NCI-H526 (cell line): ENCODE measurements at regions not wholly inside any gene's neighbourhood (a gene's known extent, or its start where the extent isn't known, plus 50 kb on each side); places are given as distances from the start of the nearest gene placed in this dataset.
"Not testable (repeated sequence)": the region's sequence is repeated elsewhere in the genome, so short reads cannot be mapped to it uniquely, and the experiment has no call there.

Experiments used
- DNase-seq, 2 experiments: peaks; one replicate each; lab custom pipeline; 2025; lab: John Stamatoyannopoulos, UW

- peak; percentile 64 to 72 for DNase-seq
These were observed 115.4 kb upstream of the BTG1 start for GRCh38 chr12:92261071-92261470.

GRCh38 chr12:92259696-92260251 lies 114.1 kb upstream of the BTG1 start:
- no peak for DNase-seq

DNA sequence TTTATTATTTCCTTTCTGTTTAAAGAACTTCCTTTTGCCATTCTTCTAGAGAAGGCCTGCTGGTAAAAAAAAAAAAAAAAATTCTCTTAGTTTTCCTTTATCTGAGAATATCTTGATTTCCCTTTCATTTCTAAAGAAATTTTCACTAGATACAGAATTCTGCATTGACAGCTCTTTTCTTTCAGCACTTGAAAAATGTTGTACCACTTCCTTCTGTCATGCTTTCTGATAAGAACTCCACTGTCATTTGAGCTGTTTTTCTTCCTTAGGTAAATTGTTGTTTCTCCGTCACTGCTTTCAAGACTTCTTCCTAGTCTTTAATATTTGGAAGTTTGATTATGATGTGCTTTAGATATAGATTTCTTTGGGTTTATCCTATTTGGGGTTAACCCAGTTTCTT lies 113.6 kb upstream of the BTG1 start:
- DNase-seq = no peak

GRCh38 chr12:92257261-92257660 lies 111.6 kb upstream of the BTG1 start:
- DNase-seq = no peak

- DNase-seq = no peak
These were observed 110.1 kb upstream of the BTG1 start for GRCh38 chr12:92255741-92256140.

- no peak for DNase-seq
These were observed 107.7 kb upstream of the BTG1 start for GRCh38 chr12:92253301-92253700.

DNA sequence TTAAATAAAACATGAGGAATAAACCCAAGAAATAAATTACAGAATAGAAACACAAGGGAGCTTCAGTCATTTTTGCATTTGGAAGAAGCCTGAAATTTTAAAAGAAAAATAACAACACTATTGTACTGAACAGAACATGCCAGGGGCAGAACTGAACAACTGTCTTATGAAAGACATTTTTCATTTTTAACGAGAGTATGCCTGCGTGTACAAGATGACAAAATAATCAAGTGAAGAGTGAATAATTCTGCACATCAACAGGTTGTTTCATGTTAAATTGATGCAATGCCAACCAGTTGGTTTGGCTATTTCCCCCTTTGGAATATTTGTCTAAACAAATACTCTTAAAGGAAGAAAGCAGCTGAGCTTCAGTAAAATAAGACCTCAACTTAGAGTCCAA lies 103.3 kb upstream of the BTG1 start:
- DNase-seq = no peak

GRCh38 chr12:92244036-92244435 lies 98.4 kb upstream of the BTG1 start:
- no peak for DNase-seq

- no peak for DNase-seq
These were observed 97.3 kb upstream of the BTG1 start for GRCh38 chr12:92242907-92243306.

GRCh38 chr12:92237762-92238523 lies 92.3 kb upstream of the BTG1 start:
- DNase-seq = peak; percentile 91 to 93

- no peak for DNase-seq
These were observed 91.6 kb upstream of the BTG1 start for GRCh38 chr12:92237262-92237661.

DNA sequence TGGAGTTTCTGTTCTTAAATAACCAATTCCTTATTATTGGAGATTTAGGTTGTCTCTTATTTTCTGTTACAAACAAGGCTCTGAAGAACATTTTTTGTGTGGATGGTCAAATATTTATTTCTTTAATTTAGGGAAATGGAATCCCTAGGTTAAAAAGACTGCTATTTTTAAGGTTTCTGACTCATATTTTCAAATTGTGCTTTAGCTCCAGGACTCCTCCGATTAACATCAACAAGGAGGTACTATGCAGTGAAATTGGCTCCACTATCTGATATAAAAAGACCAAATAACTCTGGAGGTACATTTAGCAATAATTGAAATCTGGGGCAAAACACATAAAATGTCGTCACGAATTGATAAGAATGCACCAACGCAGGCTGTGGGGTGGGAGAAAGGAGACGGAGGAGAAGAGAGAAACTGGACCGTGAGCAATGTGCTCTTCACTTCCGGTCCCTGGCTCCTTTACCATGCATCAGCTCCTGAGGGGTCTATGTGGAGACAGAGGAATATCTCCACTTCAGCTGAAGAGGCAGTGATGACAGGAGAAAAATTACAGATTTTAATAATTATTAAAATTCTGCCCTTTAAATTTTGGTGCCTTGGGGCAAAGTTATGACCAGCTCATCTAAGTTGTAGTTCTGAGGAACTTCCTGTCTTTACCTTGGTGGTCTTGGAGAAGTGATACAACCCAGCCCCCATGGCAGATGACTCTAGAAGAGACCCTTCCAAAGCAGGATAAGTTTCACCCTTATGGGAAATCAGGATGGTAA lies 90.2 kb upstream of the BTG1 start:
- no peak for DNase-seq

DNA sequence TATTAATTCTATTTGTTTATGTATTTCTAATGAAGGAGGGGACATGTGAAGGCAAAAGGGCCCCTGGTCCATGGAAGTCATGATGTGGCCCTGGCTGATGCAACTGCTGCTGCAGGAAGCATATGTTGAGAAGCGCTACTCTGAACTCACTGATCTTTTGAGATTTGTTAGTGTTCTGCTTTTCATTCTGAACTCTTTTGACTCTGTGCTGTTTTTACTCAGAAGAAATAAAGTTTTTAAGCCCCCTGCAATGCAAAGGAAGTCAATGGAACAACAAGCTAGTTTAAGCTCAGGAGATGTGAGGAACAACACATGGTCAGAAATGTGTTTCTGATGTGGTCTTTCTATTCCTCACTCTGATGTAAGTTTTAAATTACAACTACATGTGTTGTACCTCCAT lies 88.9 kb upstream of the BTG1 start:
- DNase-seq = no peak

DNA sequence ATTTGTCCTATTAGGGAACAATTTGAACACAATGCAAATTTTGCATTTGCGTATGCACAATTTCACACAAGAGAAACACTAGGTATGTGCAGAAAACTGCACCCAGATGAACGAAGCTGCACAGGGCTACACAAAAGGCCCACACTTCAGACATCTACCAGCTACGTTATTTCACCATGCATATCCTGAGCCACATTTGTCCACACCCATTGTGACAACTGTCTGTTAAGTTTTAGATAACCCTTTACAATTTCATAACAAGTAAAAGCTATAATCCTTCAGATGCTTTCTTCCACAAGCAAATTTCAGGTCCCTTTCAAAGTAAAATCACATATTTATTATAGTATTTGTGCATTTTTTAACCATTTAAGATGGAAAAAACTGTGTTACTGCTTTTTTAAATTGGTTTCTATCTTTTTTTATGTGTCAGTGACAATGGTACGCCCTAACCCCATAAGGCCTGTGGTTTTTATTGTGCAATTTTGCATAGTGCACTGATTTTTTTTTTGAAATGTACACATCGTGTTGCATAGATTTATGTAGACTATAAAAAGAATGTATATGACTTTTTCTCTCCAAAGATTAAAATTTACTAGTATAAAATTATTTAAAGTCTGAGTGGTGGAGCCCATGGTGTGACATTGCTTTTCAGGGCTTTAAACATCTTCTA lies 87.8 kb upstream of the BTG1 start:
- DNase-seq = peak; percentile 60 to 80

- not testable (repeated sequence) for DNase-seq
These were observed 86.8 kb upstream of the BTG1 start for GRCh38 chr12:92232371-92232932.

DNA sequence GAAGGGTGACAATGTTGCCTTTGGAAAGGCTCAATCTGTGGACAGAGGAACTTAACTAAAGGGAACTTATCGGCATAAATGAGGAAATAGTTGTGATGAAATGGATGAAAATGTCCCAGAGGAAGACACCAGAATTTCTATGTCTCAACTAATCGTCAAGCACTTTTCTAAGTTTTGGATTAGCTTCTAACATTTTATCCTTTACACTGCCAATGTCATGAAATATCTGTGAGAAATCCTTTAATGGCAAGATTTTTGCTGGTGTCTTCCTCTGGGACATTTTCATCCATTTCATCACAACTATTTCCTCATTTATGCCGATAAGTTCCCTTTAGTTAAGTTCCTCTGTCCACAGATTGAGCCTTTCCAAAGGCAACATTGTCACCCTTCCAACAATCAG lies 86.3 kb upstream of the BTG1 start:
- DNase-seq = not testable (repeated sequence)

GRCh38 chr12:92231532-92231931 lies 85.9 kb upstream of the BTG1 start:
- not testable (repeated sequence) for DNase-seq

- peak; percentile 13 to 46 for DNase-seq
These were observed 83.7 kb upstream of the BTG1 start for GRCh38 chr12:92229381-92229780.

- no peak for DNase-seq
These were observed 81.3 kb upstream of the BTG1 start for GRCh38 chr12:92226961-92227360.

DNA sequence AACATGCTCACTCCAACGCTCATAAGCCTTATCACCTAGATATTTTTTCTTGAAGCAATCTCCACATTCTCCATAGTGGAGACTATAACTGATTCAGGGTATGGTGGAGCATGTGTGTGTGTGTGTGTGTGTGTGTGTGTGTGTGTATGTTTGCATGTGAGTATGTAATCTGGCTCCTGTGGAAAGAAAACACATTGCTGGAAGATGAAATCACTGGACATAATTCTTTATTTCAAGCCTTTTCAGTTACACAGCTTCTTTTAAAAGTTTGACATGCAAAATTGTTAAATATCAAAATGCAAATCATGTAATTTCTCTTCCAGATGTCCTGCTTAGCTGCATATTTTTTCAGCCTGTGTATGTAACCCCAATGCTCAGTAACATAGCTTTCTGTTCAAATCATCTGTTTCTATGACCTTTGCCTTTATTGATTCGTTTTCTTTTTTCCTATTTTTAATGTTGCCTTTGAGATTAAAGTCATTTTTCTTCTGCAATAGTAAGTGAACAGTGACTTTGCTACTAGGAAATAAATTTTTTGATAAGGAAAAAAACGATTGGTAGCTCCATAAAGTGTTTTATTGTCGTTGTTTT lies 80.5 kb upstream of the BTG1 start:
- DNase-seq = peak; percentile 10 to 27

GRCh38 chr12:92224685-92225331 lies 79.2 kb upstream of the BTG1 start:
- DNase-seq = no peak
